GM23338 (cell line): ENCODE measurements at regions not wholly inside any gene's neighbourhood (a gene's known extent, or its start where the extent isn't known, plus 50 kb on each side); places are given as distances from the start of the nearest gene placed in this dataset.
A peak's percentile ranks its signal among the peaks of the same experiment; 100 is the strongest.

Experiments used
- ATAC-seq: fragments of 200-7000 bp; cut with Tn5 transposase; 3 replicates; pipeline ENCODE4 v1.9.1; 2020
- DNase-seq: peaks from one replicate; pipeline ENCODE4 v3.0.0-alpha.2; 2015; ENCODE audit warnings: low spot score
- H2AFZ ChIP-seq: fragments of 200-600 bp; sonication (generic); 2 replicates; pipeline ENCODE4 v1.8.0; 2016; ENCODE audit warnings: antibody characterized with exemption, mild to moderate bottlenecking, moderate library complexity
- H3F3A ChIP-seq: fragments of 200-600 bp; sonication (generic); replicated peaks from 2 replicates; pipeline ENCODE4 v1.8.0; 2017; ENCODE audit warnings: antibody characterized with exemption, mixed run types, low read depth
- H3K27ac ChIP-seq: fragments of 200-600 bp; sonication (generic); 2 replicates; pipeline ENCODE4 v1.6.1; 2016; ENCODE audit warnings: low read depth
- H3K27me3 ChIP-seq: fragments of 200-600 bp; sonication (generic); 2 replicates; pipeline ENCODE4 v1.8.0; 2016; ENCODE audit warnings: mild to moderate bottlenecking, mixed run types, moderate library complexity; ENCODE audit not compliant: insufficient read depth
- H3K36me3 ChIP-seq: fragments of 200-600 bp; sonication (generic); 2 replicates; pipeline ENCODE4 v1.8.0; 2016; ENCODE audit warnings: mild to moderate bottlenecking; ENCODE audit not compliant: insufficient read depth
- H3K4me1 ChIP-seq: fragments of 200-600 bp; sonication (generic); 2 replicates; pipeline ENCODE4 v1.8.0; 2016; ENCODE audit warnings: mild to moderate bottlenecking, moderate library complexity; ENCODE audit not compliant: insufficient read depth
- H3K4me2 ChIP-seq: fragments of 200-600 bp; sonication (generic); 2 replicates; pipeline ENCODE4 v1.7.1; 2017; ENCODE audit warnings: mixed run types
- H3K4me3 ChIP-seq: fragments of 200-600 bp; sonication (generic); 2 replicates; pipeline ENCODE4 v1.6.1; 2016; ENCODE audit warnings: mixed run types
- H3K79me2 ChIP-seq: fragments of 200-600 bp; sonication (generic); replicated peaks from 2 replicates; pipeline ENCODE4 v1.8.0; 2017; ENCODE audit warnings: mild to moderate bottlenecking; ENCODE audit not compliant: insufficient read depth
- H3K9me2 ChIP-seq: fragments of 200-600 bp; sonication (generic); 2 replicates; pipeline ENCODE4 v1.8.0; 2017; ENCODE audit not compliant: insufficient read depth
- H4K20me1 ChIP-seq: fragments of 200-600 bp; sonication (generic); replicated peaks from 2 replicates; pipeline ENCODE4 v1.8.0; 2017; ENCODE audit warnings: mild to moderate bottlenecking; ENCODE audit not compliant: insufficient read depth
- H3K27ac Mint-ChIP-seq: 2 replicates; pipeline ENCODE4 v1.8.0; 2020; ENCODE audit warnings: inconsistent platforms, mild to moderate bottlenecking, moderate library complexity, mixed read lengths
- H3K27me3 Mint-ChIP-seq: 3 replicates; pipeline ENCODE4 v1.8.0; 2022; ENCODE audit warnings: low read depth, mild to moderate bottlenecking, moderate library complexity, mixed read lengths, inconsistent platforms; ENCODE audit not compliant: insufficient read depth, poor library complexity
- H3K36me3 Mint-ChIP-seq: 3 replicates; pipeline ENCODE4 v1.8.0; 2021; ENCODE audit warnings: low read depth, mild to moderate bottlenecking, inconsistent platforms, moderate library complexity, mixed read lengths
- H3K4me1 Mint-ChIP-seq: 3 replicates; pipeline ENCODE4 v1.8.0; 2020; ENCODE audit warnings: mild to moderate bottlenecking, inconsistent platforms, mixed read lengths
- H3K4me3 Mint-ChIP-seq: 3 replicates; pipeline ENCODE4 v1.8.0; 2021; ENCODE audit warnings: moderate library complexity, mild to moderate bottlenecking, inconsistent platforms, mixed read lengths
- H3K9me3 Mint-ChIP-seq: 3 replicates; pipeline ENCODE4 v1.8.0; 2020; ENCODE audit warnings: moderate library complexity, mild to moderate bottlenecking, inconsistent platforms, mixed read lengths
- CREB1 ChIP-seq: fragments of 250-450 bp; sonication (Bioruptor Pico); IDR thresholded peaks from 2 replicates; pipeline ENCODE4 v1.5.0; 2020; ENCODE audit warnings: low read depth, mild to moderate bottlenecking, moderate library complexity
- EZH2 ChIP-seq: fragments of 200-600 bp; sonication (generic); IDR thresholded peaks from one replicate; pipeline ENCODE4 v1.8.0; 2017; ENCODE audit warnings: antibody characterized with exemption, mild to moderate bottlenecking, low read depth; ENCODE audit not compliant: unreplicated experiment
- EZH2phosphoT487 ChIP-seq: fragments of 200-600 bp; sonication (generic); IDR thresholded peaks from one replicate; pipeline ENCODE4 v1.8.1; 2018; ENCODE audit warnings: antibody characterized with exemption; ENCODE audit not compliant: unreplicated experiment
- JUNB ChIP-seq: IDR thresholded peaks from one replicate; pipeline ENCODE4 v1.6.1; 2016; ENCODE audit warnings: antibody characterized with exemption; ENCODE audit not compliant: unreplicated experiment
- NANOG ChIP-seq: IDR thresholded peaks from 2 replicates; pipeline ENCODE4 v1.6.1; 2016; ENCODE audit warnings: antibody characterized with exemption, borderline replicate concordance
- POLR2AphosphoS5 ChIP-seq: IDR thresholded peaks from 2 replicates; pipeline ENCODE4 v1.6.1; 2016; ENCODE audit warnings: antibody characterized with exemption, low read depth
- STAT1 ChIP-seq: IDR thresholded peaks from one replicate; pipeline ENCODE4 v1.6.1; 2016; ENCODE audit warnings: antibody characterized with exemption; ENCODE audit not compliant: unreplicated experiment
- ZNF114 ChIP-seq: fragments of 250-450 bp; sonication (Bioruptor Pico); IDR thresholded peaks from 2 replicates; pipeline ENCODE4 v1.5.0; 2020; ENCODE audit warnings: mild to moderate bottlenecking, moderate library complexity
- ZNF331 ChIP-seq: fragments of 250-450 bp; sonication (Bioruptor Pico); IDR thresholded peaks from 2 replicates; pipeline ENCODE4 v1.5.0; 2020; ENCODE audit warnings: low read depth, mild to moderate bottlenecking, moderate library complexity
- TF ChIP-seq, protein P1 (sequence below): IDR thresholded peaks from one replicate; pipeline ENCODE4 v1.6.1; 2018; ENCODE audit warnings: antibody characterized with exemption; ENCODE audit not compliant: unreplicated experiment
- TF ChIP-seq, protein P2 (sequence below): IDR thresholded peaks from 2 replicates; pipeline ENCODE4 v1.6.1; 2016; ENCODE audit warnings: antibody characterized with exemption
- TF ChIP-seq, protein P3 (sequence below): fragments of 250-450 bp; sonication (Bioruptor Pico); IDR thresholded peaks from 2 replicates; pipeline ENCODE4 v1.5.0; 2020; ENCODE audit warnings: mild to moderate bottlenecking, moderate library complexity
- TF ChIP-seq, protein P4 (sequence below), 2 experiments: fragments of 200-600 bp in 1 of 2; sonication (generic) in 1 of 2; conservative IDR thresholded peaks; 2 replicates each; pipeline versions ENCODE4 v1.5.1 to v1.6.1; 2016 to 2017; ENCODE audit warnings: antibody characterized with exemption in 2 of 2, low read depth in 2 of 2, mild to moderate bottlenecking in 2 of 2, moderate library complexity in 1 of 2

DNA sequence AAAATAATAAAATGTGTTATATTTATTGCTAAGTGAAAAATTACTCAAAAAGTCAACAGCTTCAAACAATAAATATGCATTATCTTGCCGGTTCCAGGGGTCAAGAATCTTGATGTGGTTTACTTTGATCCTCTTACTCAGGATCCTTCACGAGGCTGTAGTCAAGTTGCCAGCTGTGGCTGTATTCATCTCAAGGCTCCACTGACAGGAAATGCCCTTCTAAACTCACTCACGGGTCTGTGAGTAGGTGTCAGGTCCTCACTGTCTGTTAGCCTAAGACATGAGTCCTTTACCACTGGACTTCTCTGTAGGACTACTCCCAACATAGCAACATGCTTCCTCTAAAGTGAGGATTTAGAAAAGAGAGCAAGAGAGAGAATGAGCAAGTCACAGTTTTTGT, 983.0 kb downstream of the SI start:
- Mint-ChIP-seq H3K4me3 (no peak overlapping the region), H3K4me1 (no peaks in the 10 kb centered on the region), H3K36me3 (no peaks in the 10 kb centered on the region), H3K9me3 (no peaks in the 10 kb centered on the region; the same call in 2 of the 3 replicates), H3K27me3 (no peaks in the 10 kb centered on the region), H3K27ac (no peak overlapping the region)
- DNase-seq (peak; percentile 4), ATAC-seq (no peak)
- H3K4me2 ChIP-seq = no peak overlapping the region
- no peaks in the 10 kb centered on the region for H3K79me2 ChIP-seq
- H4K20me1 ChIP-seq = no peaks in the 10 kb centered on the region
- no peak overlapping the region for H2AFZ ChIP-seq
- H3K4me3 ChIP-seq = no peak overlapping the region
- no peaks in the 10 kb centered on the region for H3K36me3 ChIP-seq
- no peaks in the 10 kb centered on the region for H3K27me3 ChIP-seq
- no peaks in the 10 kb centered on the region for H3F3A ChIP-seq
- TF ChIP-seq, protein P1, sequence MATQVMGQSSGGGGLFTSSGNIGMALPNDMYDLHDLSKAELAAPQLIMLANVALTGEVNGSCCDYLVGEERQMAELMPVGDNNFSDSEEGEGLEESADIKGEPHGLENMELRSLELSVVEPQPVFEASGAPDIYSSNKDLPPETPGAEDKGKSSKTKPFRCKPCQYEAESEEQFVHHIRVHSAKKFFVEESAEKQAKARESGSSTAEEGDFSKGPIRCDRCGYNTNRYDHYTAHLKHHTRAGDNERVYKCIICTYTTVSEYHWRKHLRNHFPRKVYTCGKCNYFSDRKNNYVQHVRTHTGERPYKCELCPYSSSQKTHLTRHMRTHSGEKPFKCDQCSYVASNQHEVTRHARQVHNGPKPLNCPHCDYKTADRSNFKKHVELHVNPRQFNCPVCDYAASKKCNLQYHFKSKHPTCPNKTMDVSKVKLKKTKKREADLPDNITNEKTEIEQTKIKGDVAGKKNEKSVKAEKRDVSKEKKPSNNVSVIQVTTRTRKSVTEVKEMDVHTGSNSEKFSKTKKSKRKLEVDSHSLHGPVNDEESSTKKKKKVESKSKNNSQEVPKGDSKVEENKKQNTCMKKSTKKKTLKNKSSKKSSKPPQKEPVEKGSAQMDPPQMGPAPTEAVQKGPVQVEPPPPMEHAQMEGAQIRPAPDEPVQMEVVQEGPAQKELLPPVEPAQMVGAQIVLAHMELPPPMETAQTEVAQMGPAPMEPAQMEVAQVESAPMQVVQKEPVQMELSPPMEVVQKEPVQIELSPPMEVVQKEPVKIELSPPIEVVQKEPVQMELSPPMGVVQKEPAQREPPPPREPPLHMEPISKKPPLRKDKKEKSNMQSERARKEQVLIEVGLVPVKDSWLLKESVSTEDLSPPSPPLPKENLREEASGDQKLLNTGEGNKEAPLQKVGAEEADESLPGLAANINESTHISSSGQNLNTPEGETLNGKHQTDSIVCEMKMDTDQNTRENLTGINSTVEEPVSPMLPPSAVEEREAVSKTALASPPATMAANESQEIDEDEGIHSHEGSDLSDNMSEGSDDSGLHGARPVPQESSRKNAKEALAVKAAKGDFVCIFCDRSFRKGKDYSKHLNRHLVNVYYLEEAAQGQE = no peak
- no peak for TF ChIP-seq ZNF114
- no peak for TF ChIP-seq ZNF331 (CRISPR knock-in tag)
- TF ChIP-seq CREB1 (CRISPR knock-in tag) = no peak
- no peak for TF ChIP-seq EZH2
- TF ChIP-seq POLR2AphosphoS5 = no peak
- TF ChIP-seq NANOG = no peak
- TF ChIP-seq EZH2phosphoT487 = no peak
- no peak for TF ChIP-seq STAT1
- TF ChIP-seq, protein P2, sequence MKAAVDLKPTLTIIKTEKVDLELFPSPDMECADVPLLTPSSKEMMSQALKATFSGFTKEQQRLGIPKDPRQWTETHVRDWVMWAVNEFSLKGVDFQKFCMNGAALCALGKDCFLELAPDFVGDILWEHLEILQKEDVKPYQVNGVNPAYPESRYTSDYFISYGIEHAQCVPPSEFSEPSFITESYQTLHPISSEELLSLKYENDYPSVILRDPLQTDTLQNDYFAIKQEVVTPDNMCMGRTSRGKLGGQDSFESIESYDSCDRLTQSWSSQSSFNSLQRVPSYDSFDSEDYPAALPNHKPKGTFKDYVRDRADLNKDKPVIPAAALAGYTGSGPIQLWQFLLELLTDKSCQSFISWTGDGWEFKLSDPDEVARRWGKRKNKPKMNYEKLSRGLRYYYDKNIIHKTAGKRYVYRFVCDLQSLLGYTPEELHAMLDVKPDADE = no peak
- TF ChIP-seq, protein P3, sequence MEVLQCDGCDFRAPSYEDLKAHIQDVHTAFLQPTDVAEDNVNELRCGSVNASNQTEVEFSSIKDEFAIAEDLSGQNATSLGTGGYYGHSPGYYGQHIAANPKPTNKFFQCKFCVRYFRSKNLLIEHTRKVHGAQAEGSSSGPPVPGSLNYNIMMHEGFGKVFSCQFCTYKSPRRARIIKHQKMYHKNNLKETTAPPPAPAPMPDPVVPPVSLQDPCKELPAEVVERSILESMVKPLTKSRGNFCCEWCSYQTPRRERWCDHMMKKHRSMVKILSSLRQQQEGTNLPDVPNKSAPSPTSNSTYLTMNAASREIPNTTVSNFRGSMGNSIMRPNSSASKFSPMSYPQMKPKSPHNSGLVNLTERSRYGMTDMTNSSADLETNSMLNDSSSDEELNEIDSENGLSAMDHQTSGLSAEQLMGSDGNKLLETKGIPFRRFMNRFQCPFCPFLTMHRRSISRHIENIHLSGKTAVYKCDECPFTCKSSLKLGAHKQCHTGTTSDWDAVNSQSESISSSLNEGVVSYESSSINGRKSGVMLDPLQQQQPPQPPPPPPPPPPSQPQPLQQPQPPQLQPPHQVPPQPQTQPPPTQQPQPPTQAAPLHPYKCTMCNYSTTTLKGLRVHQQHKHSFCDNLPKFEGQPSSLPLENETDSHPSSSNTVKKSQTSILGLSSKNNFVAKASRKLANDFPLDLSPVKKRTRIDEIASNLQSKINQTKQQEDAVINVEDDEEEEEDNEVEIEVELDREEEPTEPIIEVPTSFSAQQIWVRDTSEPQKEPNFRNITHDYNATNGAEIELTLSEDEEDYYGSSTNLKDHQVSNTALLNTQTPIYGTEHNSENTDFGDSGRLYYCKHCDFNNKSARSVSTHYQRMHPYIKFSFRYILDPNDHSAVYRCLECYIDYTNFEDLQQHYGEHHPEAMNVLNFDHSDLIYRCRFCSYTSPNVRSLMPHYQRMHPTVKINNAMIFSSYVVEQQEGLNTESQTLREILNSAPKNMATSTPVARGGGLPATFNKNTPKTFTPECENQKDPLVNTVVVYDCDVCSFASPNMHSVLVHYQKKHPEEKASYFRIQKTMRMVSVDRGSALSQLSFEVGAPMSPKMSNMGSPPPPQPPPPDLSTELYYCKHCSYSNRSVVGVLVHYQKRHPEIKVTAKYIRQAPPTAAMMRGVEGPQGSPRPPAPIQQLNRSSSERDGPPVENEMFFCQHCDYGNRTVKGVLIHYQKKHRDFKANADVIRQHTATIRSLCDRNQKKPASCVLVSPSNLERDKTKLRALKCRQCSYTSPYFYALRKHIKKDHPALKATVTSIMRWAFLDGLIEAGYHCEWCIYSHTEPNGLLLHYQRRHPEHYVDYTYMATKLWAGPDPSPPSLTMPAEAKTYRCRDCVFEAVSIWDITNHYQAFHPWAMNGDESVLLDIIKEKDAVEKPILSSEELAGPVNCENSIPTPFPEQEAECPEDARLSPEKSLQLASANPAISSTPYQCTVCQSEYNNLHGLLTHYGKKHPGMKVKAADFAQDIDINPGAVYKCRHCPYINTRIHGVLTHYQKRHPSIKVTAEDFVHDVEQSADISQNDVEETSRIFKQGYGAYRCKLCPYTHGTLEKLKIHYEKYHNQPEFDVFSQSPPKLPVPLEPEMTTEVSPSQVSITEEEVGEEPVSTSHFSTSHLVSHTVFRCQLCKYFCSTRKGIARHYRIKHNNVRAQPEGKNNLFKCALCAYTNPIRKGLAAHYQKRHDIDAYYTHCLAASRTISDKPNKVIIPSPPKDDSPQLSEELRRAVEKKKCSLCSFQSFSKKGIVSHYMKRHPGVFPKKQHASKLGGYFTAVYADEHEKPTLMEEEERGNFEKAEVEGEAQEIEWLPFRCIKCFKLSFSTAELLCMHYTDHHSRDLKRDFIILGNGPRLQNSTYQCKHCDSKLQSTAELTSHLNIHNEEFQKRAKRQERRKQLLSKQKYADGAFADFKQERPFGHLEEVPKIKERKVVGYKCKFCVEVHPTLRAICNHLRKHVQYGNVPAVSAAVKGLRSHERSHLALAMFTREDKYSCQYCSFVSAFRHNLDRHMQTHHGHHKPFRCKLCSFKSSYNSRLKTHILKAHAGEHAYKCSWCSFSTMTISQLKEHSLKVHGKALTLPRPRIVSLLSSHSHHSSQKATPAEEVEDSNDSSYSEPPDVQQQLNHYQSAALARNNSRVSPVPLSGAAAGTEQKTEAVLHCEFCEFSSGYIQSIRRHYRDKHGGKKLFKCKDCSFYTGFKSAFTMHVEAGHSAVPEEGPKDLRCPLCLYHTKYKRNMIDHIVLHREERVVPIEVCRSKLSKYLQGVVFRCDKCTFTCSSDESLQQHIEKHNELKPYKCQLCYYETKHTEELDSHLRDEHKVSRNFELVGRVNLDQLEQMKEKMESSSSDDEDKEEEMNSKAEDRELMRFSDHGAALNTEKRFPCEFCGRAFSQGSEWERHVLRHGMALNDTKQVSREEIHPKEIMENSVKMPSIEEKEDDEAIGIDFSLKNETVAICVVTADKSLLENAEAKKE (CRISPR knock-in tag) = no peak
- TF ChIP-seq JUNB = no peak
- TF ChIP-seq, protein P4, sequence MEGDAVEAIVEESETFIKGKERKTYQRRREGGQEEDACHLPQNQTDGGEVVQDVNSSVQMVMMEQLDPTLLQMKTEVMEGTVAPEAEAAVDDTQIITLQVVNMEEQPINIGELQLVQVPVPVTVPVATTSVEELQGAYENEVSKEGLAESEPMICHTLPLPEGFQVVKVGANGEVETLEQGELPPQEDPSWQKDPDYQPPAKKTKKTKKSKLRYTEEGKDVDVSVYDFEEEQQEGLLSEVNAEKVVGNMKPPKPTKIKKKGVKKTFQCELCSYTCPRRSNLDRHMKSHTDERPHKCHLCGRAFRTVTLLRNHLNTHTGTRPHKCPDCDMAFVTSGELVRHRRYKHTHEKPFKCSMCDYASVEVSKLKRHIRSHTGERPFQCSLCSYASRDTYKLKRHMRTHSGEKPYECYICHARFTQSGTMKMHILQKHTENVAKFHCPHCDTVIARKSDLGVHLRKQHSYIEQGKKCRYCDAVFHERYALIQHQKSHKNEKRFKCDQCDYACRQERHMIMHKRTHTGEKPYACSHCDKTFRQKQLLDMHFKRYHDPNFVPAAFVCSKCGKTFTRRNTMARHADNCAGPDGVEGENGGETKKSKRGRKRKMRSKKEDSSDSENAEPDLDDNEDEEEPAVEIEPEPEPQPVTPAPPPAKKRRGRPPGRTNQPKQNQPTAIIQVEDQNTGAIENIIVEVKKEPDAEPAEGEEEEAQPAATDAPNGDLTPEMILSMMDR (conservative IDR thresholded peaks at IDR 0.05; ENCODE audit: low read depth in 2 of 2) = no peak
- no peaks in the 10 kb centered on the region for H3K9me2 ChIP-seq
- H3K4me1 ChIP-seq = no peaks in the 10 kb centered on the region
- no peak overlapping the region for H3K27ac ChIP-seq
